Endothelial cell of umbilical vein (primary cell): ENCODE measurements at regions not wholly inside any gene's neighbourhood (a gene's known extent, or its start where the extent isn't known, plus 50 kb on each side); places are given as distances from the start of the nearest gene placed in this dataset.

ENCODE experiments used
- CTCF ChIP-seq, 2 donors: IDR thresholded peaks; 1 replicate in 1 of 2; 2 replicates in 1 of 2; pipeline ENCODE4 v1.5.1; 2011; ENCODE audit warnings: low read length in 2 of 2, mild to moderate bottlenecking in 2 of 2, moderate library complexity in 2 of 2, control low read depth in 1 of 2, inconsistent platforms in 1 of 2, low read depth in 1 of 2; ENCODE audit not compliant: insufficient read depth in 1 of 2; ENCODE audit errors: extremely low read depth in 1 of 2
- POLR2A ChIP-seq: IDR thresholded peaks from 2 replicates; pipeline ENCODE4 v1.6.1; 2012; ENCODE audit warnings: low read depth, mild to moderate bottlenecking, control low read depth, low read length

GRCh38 chr2:14884651-14885050 lies 252.1 kb downstream of the LRATD1 start:
- TF ChIP-seq POLR2A (no peak), CTCF (IDR thresholded peaks at IDR 0.05; ENCODE audit: extremely low read depth in 1 of 2, insufficient read depth in 1 of 2, low read depth in 1 of 2, low read length in 2 of 2) (no peak)
